Suppressor macrophage treated with lipopolysaccharide for 1 hour (primary cell): ENCODE measurements at regions not wholly inside any gene's neighbourhood (a gene's known extent, or its start where the extent isn't known, plus 50 kb on each side); places are given as distances from the start of the nearest gene placed in this dataset.
"Not testable (repeated sequence)": the region's sequence is repeated elsewhere in the genome, so short reads cannot be mapped to it uniquely, and the experiment has no call there.

Experiments used
- DNase-seq, 3 donors: peaks; one replicate each; pipeline ENCODE4 v3.0.0-alpha.2; 2020 to 2022

DNA sequence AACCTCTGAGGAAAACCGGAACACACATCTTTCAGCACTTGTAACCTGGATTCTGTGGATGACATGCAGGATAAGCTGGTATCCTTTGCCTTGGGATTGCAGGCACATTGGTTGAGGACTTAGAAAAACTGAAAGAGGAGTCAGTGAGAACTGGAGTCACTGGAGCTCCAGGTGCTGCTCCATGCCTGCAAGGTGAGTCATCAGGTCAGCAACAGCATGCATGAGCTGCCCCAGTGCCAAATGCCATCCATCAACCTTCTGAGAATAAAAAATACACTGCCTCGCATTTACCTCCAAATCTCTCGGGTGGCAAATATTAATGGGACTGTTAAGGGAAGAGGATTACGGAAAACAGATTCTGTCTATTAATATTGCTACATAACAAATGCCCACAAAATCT lies 729.1 kb downstream of the NTRK3 start:
- no peak for DNase-seq

DNA sequence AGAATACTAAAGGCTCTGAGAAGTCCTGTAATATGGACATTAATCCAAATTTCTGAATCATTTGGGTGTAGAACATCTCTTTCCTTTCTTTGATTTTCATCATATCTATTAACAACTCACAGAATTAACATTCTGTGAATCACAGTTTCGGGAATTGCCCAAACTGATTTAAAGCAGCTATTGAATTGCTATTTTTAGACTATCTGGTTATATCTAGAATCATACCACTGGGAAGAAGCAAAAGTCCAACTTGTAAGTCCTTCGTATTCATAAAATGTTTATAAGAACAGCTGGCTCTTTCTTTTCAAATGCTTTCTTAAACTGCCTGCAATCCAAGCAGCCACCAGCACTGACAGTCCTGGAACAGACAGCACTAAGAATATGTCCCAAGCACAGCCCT lies 733.0 kb downstream of the NTRK3 start:
- DNase-seq, result no peak

DNA sequence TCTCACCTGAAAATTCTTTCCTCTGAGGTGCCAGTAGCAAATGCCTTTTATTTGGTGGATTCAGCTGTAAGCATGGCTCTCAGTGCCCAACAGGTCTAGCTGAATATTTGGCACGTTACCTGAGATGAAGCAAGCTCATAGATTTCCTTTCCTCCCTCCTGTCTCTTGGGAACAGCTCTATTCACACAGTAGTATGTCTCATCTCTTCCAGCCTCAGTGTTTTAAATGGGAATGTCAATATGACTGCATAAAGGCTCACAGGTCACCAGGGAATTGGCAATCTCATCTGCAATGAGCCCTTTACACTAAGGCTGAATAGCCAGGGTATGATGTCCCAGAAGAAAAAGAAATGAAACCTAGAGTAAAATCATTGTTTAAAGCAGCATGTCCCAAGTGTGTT lies 733.5 kb downstream of the NTRK3 start:
- DNase-seq, result no peak

GRCh38 chr15:87518957-87519356 lies 737.6 kb downstream of the NTRK3 start:
- DNase-seq, result no peak

GRCh38 chr15:87508086-87508485 lies 748.5 kb downstream of the NTRK3 start:
- no peak for DNase-seq

DNA sequence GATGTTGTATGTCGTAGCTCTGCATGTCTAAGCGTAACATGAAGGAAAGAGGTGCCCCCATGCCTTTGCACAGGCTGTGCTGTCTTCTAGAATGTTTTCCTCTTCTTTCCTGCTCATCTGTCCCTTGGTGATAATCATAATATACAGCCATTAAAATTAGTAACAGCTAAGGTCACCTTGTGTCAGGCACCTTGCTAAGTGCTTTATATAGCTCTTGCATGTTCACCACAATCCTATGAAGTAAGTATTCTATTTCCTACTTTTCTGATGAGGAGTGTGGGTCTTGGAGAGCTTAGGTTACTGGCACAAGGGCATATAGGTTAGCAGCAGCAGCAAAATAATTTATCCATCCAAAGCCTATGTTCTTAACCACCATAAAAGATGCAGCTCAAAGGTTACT lies 754.4 kb downstream of the NTRK3 start:
- no peak for DNase-seq

DNA sequence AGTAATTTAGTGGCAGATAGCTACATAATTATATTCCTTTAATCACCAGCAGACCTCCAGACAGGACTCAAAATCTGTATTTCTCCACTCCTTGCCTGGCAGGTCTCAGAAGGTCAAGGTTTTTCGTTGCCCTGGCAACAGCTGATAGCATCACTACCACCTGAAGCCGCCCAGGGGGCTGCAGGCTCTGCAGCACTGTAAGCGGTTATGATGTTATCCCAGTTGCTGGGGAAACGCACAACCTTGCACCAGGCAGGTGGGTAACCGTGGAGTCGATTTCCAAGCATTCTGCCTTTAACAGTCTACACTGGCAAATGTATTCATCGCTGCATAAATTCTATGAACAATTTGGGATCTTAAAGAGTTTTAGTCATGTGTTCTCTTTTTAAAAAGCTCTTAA lies 756.3 kb downstream of the NTRK3 start:
- DNase-seq, result no peak

- no peak for DNase-seq
Observed at GRCh38 chr15:87498560-87498959, 758.0 kb downstream of the NTRK3 start.

- DNase-seq, result no peak
Observed at GRCh38 chr15:87496795-87497194, 759.7 kb downstream of the NTRK3 start.

DNA sequence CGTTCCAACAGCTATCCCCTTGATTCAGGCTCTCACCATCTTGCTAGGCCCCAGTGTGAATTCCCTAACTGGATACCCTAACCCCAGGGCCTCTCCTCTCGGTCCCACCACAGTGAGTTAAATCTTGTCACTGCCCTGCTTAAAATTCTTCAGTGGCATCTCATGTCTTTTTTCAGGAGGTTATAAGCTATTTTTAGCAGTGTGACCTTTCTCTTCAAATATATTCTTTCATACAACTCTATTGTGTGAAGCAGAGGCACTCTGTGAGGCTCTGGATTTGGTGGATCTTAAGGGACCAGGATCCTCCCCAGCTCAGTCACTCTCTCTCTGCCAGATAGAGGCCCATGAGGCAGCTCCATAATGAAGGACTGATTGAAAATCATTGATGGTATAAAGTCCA lies 760.4 kb downstream of the NTRK3 start:
- DNase-seq, result no peak

GRCh38 chr15:87493803-87494202 lies 762.7 kb downstream of the NTRK3 start:
- no peak for DNase-seq

- no peak for DNase-seq
Observed at GRCh38 chr15:87492321-87492720, 764.2 kb downstream of the NTRK3 start.

DNA sequence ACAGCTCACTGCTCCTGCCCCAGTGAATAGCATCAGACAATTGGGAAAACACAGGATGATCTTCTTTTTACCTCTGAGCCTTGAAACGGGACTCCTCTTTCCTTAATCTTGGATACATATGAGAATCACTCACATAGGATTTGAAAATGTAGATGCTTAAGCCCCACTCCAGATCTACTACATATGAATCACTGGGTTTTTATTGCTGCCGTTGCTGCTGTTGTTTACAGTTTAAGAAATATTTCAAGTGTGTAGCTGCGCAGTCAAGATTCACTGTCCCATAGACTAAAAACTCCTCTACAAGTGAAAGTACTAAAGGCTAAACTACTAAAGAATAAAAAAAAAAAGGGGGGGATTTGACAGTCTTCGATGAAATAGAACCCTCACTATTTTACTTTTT lies 765.9 kb downstream of the NTRK3 start:
- DNase-seq, result no peak

DNA sequence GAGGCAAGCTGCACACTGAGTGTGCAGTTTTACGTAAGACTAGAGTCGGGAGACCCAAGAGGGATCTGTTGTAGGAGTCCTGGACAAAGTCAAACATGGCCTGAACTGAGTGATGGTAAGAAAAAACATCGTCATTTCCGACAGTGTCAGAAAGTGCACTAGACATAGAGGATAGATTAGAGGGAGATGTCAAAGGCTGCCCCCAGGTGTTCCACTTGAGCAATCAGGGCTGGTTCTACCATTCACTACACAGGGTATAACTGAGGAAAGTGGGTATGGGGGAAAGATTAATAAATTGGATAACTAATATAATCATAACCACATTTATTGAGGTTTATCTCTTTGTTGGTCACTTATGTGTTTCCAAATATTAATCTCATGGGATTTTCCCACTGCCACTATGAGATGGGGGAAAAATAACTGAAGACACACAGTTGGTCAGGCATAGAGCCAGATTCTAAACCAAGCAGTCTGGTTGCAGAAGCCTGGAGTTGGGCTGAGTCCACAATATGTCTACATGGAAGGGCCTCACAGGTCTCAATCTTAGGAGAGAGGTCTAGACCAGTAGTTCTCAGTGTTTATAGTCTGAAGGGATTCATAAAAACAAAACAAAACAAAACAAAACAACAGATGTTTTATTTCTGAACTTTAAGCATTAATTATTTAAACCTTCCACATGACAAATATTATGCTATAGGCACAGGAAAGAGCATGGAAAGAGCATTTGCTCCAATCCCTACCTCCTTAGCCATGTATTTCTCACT lies 766.5 kb downstream of the NTRK3 start:
- DNase-seq, result no peak

GRCh38 chr15:87489456-87489855 lies 767.1 kb downstream of the NTRK3 start:
- no peak for DNase-seq

- DNase-seq, result no peak
Observed at GRCh38 chr15:87487484-87487883, 769.1 kb downstream of the NTRK3 start.

DNA sequence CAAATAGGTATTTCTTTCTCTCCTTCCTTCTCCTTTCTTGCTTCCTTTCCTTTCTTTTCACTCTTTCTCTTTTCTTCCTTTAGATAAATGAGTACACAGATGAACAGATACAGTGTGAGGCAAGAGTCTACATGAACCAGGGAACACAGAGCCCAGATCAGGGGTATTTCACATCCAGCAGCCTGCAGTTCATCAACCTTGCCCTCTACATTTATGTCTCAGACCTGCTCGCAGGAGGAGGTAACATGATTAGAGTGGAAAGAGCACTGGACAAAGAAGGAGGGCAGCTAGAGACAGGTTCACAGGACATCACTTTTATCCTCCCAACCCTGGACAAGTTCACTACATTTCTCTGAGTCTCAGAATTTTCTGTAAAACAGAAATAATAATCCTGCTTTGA lies 773.1 kb downstream of the NTRK3 start:
- no peak for DNase-seq

- DNase-seq, result no peak
Observed at GRCh38 chr15:87481126-87481525, 775.4 kb downstream of the NTRK3 start.

DNA sequence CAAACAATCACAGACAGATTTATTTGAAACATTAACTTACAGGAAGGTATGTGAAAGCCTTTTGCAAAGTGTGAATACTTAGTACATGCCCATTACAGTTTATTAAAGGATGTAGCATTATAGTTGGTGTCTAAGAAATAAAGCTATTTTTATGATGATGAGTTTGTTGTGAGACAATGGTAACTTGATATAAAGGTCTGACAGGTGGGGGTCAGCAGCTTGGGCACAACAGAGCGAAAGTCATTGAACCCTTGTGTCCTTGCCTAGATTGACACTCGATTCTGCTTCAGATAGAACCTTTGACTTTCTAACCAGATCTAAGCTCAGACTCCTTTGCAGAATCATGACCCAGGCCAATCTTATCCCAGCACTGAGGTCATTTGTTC lies 777.9 kb downstream of the NTRK3 start:
- no peak for DNase-seq

GRCh38 chr15:87477737-87478686 lies 778.5 kb downstream of the NTRK3 start:
- DNase-seq, result peak; percentile 20 to 28 (median 23)

GRCh38 chr15:87477026-87477425 lies 779.5 kb downstream of the NTRK3 start:
- DNase-seq, result no peak

DNA sequence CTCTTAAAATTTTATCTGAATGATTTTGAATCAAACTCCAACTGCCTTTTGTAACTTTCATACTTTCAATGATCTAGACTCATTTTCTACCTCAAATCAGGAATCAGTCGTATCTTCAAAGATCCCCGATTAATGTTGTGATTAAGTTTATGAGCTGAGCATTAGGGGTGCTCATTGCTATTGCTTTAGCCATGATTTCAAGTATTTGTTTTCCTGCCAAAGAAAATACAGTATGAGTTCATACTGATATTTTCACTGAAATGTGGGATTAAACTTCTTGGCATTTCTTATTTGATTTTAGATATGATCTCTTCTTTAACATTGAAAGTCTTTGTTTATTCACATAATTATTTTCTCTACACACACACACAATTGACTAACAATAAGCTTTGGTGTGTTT lies 785.6 kb downstream of the NTRK3 start:
- no peak for DNase-seq

DNA sequence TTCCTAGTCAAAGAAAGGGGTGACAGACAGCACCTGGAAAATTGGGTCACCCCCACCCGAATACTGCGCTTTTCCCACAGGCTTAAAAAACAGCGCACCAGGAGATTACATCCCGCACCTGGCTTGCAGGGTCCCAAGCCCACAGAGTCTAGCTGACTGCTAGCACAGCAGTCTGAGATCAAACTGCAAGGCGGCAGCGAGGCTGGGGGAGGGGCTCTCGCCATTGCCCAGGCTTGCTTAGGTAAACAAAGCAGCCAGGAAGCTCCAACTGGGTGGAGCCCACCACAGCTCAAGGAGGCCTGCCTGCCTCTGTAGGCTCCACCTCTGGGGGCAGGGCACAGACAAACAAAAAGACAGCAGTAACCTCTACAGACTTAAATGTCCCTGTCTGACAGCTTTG lies 792.6 kb downstream of the NTRK3 start:
- DNase-seq, result not testable (repeated sequence)

- DNase-seq, result no peak
Observed at GRCh38 chr15:87461631-87462030, 794.9 kb downstream of the NTRK3 start.
